Lung (tissue), 11 donors: ENCODE measurements at regions not wholly inside any gene's neighbourhood (a gene's known extent, or its start where the extent isn't known, plus 50 kb on each side); places are given as distances from the start of the nearest gene placed in this dataset.
A peak's percentile ranks its signal among the peaks of the same experiment; 100 is the strongest.

Source experiments
- ATAC-seq: fragments of 200-7000 bp; cut with Tn5 transposase; one replicate; pipeline ENCODE4 v1.9.1; 2020; ENCODE audit warnings: moderate number of reproducible peaks; ENCODE audit not compliant: insufficient read depth, low FRiP score
- DNase-seq, 3 donors: peaks; one replicate each; pipeline ENCODE4 v3.0.0-alpha.2; 2013 to 2017
- H3K27ac ChIP-seq, 2 donors: one replicate each; pipeline ENCODE4 v1.5.1; 2013; ENCODE audit warnings: mild to moderate bottlenecking in 2 of 2, moderate library complexity in 2 of 2, control low read depth in 1 of 2, inconsistent platforms in 1 of 2, low read depth in 1 of 2, low read length in 1 of 2
- H3K27me3 ChIP-seq, 3 donors: one replicate each; pipeline ENCODE4 v1.5.1; 2013; ENCODE audit warnings: low read length in 2 of 3; ENCODE audit not compliant: control insufficient read depth in 3 of 3, insufficient read depth in 3 of 3
- H3K36me3 ChIP-seq, 4 donors: one replicate each; pipeline ENCODE4 v1.5.1; 2013; ENCODE audit warnings: low read length in 4 of 4, mild to moderate bottlenecking in 1 of 4, moderate library complexity in 1 of 4; ENCODE audit not compliant: control insufficient read depth in 4 of 4, insufficient read depth in 4 of 4
- H3K4me1 ChIP-seq, 5 donors: one replicate each; pipeline ENCODE4 v1.5.1; 2013; ENCODE audit warnings: low read length in 5 of 5, mild to moderate bottlenecking in 2 of 5, moderate library complexity in 1 of 5; ENCODE audit not compliant: control insufficient read depth in 5 of 5, insufficient read depth in 5 of 5
- H3K4me3 ChIP-seq: one replicate; pipeline ENCODE4 v1.5.1; 2013; ENCODE audit warnings: mild to moderate bottlenecking, control low read depth, moderate library complexity
- H3K9ac ChIP-seq, 2 donors: one replicate each; pipeline ENCODE4 v1.5.1; 2013; ENCODE audit warnings: low read length in 2 of 2, control low read depth in 1 of 2; ENCODE audit not compliant: insufficient read depth in 1 of 2
- H3K9me3 ChIP-seq, 4 donors: one replicate each; pipeline ENCODE4 v1.5.1; 2013; ENCODE audit warnings: low read length in 3 of 4, mild to moderate bottlenecking in 1 of 4, moderate library complexity in 1 of 4; ENCODE audit not compliant: control insufficient read depth in 4 of 4, insufficient read depth in 3 of 4
- WGBS, 2 donors: extraction: QIAGEN DNeasy Blood & Tissue Kit; methylation state at CpG; one replicate each; pipeline ENCODE4 v1.1.7; 2013; 5-methylcytosine and 5-hydroxymethylcytosine counted together
- TF ChIP-seq, protein P1 (sequence below): IDR thresholded peaks from 2 replicates; pipeline ENCODE4 v1.5.1; 2012; ENCODE audit warnings: mild to moderate bottlenecking; ENCODE audit errors: control extremely low read depth, extremely low read depth
- donor health status: control.
- donor health status: control.
- donor health status: Bipolar disorder and iron deficiency.
- donor health status: healthy.
- donor health status: DM: yes; HTN: yes; CAD: no.

DNA sequence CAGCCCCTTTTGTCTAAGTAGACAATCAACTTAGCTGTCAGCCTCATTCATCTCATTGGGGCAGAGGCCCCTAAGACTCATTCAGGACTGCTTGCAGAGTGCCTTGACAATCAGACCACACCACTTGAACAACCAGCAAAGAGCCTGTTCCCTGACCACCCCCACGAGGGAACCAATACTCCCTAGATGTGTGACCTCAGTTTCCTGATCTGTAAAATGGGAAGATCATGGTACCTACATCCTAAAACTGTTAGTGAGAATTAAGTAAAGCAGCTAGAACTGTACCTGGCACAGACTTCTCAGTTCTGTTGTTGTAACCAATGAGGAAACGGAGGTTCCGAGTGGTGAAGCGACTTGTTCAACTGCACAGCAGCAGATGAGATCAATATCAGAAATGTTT lies 298.5 kb downstream of the RRAGC start:
- WGBS, 2 donors: 67 to 74% methylated on average over 4 of the region's 4 CpGs
- DNase-seq: no peak
- H3K4me3 ChIP-seq: no peak overlapping the region
- H3K27me3 ChIP-seq: no peaks in the 10 kb centered on the region
- H3K9me3 ChIP-seq: no peaks in the 10 kb centered on the region
- ATAC-seq: no peak
- H3K9ac ChIP-seq: no peak overlapping the region
- TF ChIP-seq, protein P1, sequence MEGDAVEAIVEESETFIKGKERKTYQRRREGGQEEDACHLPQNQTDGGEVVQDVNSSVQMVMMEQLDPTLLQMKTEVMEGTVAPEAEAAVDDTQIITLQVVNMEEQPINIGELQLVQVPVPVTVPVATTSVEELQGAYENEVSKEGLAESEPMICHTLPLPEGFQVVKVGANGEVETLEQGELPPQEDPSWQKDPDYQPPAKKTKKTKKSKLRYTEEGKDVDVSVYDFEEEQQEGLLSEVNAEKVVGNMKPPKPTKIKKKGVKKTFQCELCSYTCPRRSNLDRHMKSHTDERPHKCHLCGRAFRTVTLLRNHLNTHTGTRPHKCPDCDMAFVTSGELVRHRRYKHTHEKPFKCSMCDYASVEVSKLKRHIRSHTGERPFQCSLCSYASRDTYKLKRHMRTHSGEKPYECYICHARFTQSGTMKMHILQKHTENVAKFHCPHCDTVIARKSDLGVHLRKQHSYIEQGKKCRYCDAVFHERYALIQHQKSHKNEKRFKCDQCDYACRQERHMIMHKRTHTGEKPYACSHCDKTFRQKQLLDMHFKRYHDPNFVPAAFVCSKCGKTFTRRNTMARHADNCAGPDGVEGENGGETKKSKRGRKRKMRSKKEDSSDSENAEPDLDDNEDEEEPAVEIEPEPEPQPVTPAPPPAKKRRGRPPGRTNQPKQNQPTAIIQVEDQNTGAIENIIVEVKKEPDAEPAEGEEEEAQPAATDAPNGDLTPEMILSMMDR: no peak
- H3K27ac ChIP-seq: no peak overlapping the region
- no peaks in the 10 kb centered on the region for H3K36me3 ChIP-seq
- H3K4me1 ChIP-seq: peaks cover 0 to 25% (median 5%) of the 10 kb centered on the region in 5 donors

DNA sequence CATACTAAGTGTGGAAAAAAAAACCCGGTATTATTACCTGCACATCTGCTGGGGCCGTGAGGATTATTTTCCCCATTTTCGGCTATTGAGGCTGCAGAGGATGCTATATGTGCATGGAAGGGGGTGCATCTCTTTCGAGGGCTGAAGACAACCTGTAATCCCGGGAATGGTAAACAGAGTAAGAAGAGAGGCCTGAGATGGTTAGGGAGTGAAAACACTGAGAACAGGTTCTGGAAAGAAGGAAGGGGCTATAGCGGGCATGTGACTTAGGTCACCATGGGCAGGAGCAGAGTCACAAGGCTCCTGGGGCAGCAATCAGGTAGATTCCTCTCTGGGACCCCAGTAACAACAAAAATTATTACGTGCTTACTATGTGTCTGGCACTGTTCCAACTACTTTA lies 299.1 kb downstream of the RRAGC start:
- H3K27ac ChIP-seq: no peak overlapping the region
- DNase-seq (no peak), ATAC-seq (no peak)
- WGBS, 2 donors: 77 to 79% methylated on average over 7 of the region's 7 CpGs
- no peaks in the 10 kb centered on the region for H3K27me3 ChIP-seq
- H3K9me3 ChIP-seq: no peaks in the 10 kb centered on the region
- peaks cover 0 to 25% (median 5%) of the 10 kb centered on the region in 5 donors for H3K4me1 ChIP-seq
- no peak overlapping the region for H3K4me3 ChIP-seq
- TF ChIP-seq, protein P1: no peak
- H3K36me3 ChIP-seq: no peaks in the 10 kb centered on the region
- H3K9ac ChIP-seq: no peak overlapping the region

DNA sequence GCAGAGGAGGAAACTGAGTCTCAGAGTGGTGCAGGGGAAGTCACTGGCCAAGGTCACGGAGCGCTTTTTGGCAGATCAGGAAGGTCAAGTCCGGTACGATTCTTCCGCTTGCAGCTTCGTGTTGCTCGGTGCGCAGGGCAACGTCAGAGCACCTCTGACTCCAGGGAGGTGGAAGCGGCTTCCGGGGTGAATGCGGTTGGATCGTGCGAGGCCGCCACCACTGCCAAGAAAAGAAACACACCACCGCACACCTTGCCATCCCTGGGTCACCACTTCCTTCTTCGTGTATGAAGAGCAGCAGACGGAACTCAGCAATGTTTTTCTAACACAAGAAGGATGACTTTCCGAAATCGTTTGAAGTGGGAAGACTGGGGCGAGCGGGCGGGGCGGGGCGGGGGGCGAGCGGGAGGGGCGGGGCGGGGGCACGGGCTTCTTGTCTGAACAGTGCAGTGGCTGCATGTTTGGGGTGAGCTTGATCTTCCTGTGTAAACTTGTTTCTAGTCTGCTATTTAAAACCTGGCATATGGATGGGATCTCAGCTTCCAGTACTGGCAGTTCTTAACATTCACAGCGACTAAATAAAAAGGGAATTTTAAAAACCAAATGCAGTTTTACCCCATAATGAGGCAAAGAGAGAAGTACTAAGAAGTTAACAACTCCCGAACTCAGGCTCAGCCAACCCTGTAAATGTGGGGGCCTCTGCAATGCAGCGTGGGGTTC lies 300.0 kb downstream of the RRAGC start:
- Histone ChIP-seq H3K9ac (no peak overlapping the region), H3K36me3 (no peaks in the 10 kb centered on the region), H3K9me3 (no peaks in the 10 kb centered on the region), H3K27ac (peak overlapping the region in 1 of 2 donors; percentile 21), H3K4me3 (no peak overlapping the region), H3K4me1 (peaks cover 0 to 24% (median 5%) of the 10 kb centered on the region in 5 donors), H3K27me3 (no peaks in the 10 kb centered on the region)
- peak in 2 of 3 donors; percentile 22 to 58 for DNase-seq
- TF ChIP-seq, protein P1: no peak
- ATAC-seq: peak; percentile 44
- 2 to 8% methylated on average over 32 to 33 of the region's 33 CpGs for WGBS, 2 donors
